H9 (cell line): ENCODE measurements at regions not wholly inside any gene's neighbourhood (a gene's known extent, or its start where the extent isn't known, plus 50 kb on each side); places are given as distances from the start of the nearest gene placed in this dataset.

Experiments used
- DNase-seq: peaks from one replicate; pipeline ENCODE4 v3.0.0-alpha.2; 2017
- H2AFZ ChIP-seq: one replicate; pipeline ENCODE4 v1.6.1; 2013; ENCODE audit warnings: mild to moderate bottlenecking, low read length, control low read depth, moderate library complexity
- H2AK5ac ChIP-seq: 2 replicates; pipeline ENCODE4 v1.6.1; 2013; ENCODE audit warnings: low read length, control low read depth, mixed read lengths; ENCODE audit not compliant: insufficient read length
- H2BK120ac ChIP-seq: one replicate; pipeline ENCODE4 v1.6.1; 2013; ENCODE audit warnings: low read depth, mild to moderate bottlenecking, low read length, control low read depth, inconsistent platforms; ENCODE audit not compliant: poor library complexity, severe bottlenecking
- H2BK12ac ChIP-seq: 2 replicates; pipeline ENCODE4 v1.6.1; 2013; ENCODE audit warnings: low read length, control low read depth, mixed read lengths, low read depth; ENCODE audit not compliant: insufficient read length
- H2BK15ac ChIP-seq: 2 replicates; pipeline ENCODE4 v1.6.1; 2013; ENCODE audit warnings: low read depth, low read length, control low read depth
- H2BK20ac ChIP-seq: one replicate; pipeline ENCODE4 v1.6.1; 2013; ENCODE audit warnings: low read depth, mild to moderate bottlenecking, low read length, control low read depth, inconsistent platforms; ENCODE audit not compliant: poor library complexity, severe bottlenecking
- H2BK5ac ChIP-seq: 2 replicates; pipeline ENCODE4 v1.6.1; 2013; ENCODE audit warnings: low read length, control low read depth, mixed read lengths; ENCODE audit not compliant: insufficient read length
- H3K14ac ChIP-seq: 2 replicates; pipeline ENCODE4 v1.6.1; 2013; ENCODE audit warnings: low read length, control low read depth; ENCODE audit not compliant: insufficient read depth
- H3K18ac ChIP-seq: 2 replicates; pipeline ENCODE4 v1.6.1; 2013; ENCODE audit warnings: low read depth, mild to moderate bottlenecking, mixed read lengths, low read length, control low read depth; ENCODE audit not compliant: insufficient read length
- H3K23ac ChIP-seq: 2 replicates; pipeline ENCODE4 v1.6.1; 2013; ENCODE audit warnings: low read length, control low read depth, mixed read lengths, low read depth; ENCODE audit not compliant: insufficient read length
- H3K23me2 ChIP-seq: 2 replicates; pipeline ENCODE4 v1.6.1; 2013; ENCODE audit warnings: low read depth, mild to moderate bottlenecking, mixed read lengths, low read length, control low read depth; ENCODE audit not compliant: insufficient read length, poor library complexity, severe bottlenecking
- H3K27ac ChIP-seq: 2 replicates; pipeline ENCODE4 v1.5.1; 2013; ENCODE audit warnings: low read length, control low read depth, mixed read lengths, low read depth; ENCODE audit not compliant: insufficient read length
- H3K27me3 ChIP-seq: 2 replicates; pipeline ENCODE4 v1.6.1; 2013; ENCODE audit warnings: low read length, control low read depth, inconsistent platforms; ENCODE audit not compliant: insufficient read depth
- H3K4ac ChIP-seq: 2 replicates; pipeline ENCODE4 v1.6.1; 2013; ENCODE audit warnings: low read depth, mild to moderate bottlenecking, control low read depth, inconsistent platforms, low read length, moderate library complexity
- H3K4me1 ChIP-seq: 2 replicates; pipeline ENCODE4 v1.6.1; 2013; ENCODE audit warnings: low read length, control low read depth, inconsistent platforms; ENCODE audit not compliant: insufficient read depth
- H3K4me2 ChIP-seq: 2 replicates; pipeline ENCODE4 v1.6.1; 2013; ENCODE audit warnings: low read length, control low read depth, mixed read lengths; ENCODE audit not compliant: insufficient read length, insufficient read depth
- H3K56ac ChIP-seq: 2 replicates; pipeline ENCODE4 v1.6.1; 2013; ENCODE audit warnings: low read depth, mild to moderate bottlenecking, mixed read lengths, low read length, control low read depth; ENCODE audit not compliant: insufficient read length
- H3K79me1 ChIP-seq: 2 replicates; pipeline ENCODE4 v1.6.1; 2013; ENCODE audit warnings: low read depth, mild to moderate bottlenecking, moderate library complexity, low read length, control low read depth, inconsistent platforms; ENCODE audit not compliant: insufficient read depth, poor library complexity, severe bottlenecking
- H3K79me2 ChIP-seq: 2 replicates; pipeline ENCODE4 v1.6.1; 2013; ENCODE audit warnings: low read length, control low read depth, inconsistent platforms; ENCODE audit not compliant: insufficient read depth
- H3K9ac ChIP-seq: 2 replicates; pipeline ENCODE4 v1.6.1; 2013; ENCODE audit warnings: low read length, control low read depth, mixed read lengths; ENCODE audit not compliant: insufficient read length; ENCODE audit errors: extremely low read depth
- H3K9me3 ChIP-seq: one replicate; pipeline ENCODE4 v1.6.1; 2013; ENCODE audit warnings: low read depth, low read length, inconsistent platforms; ENCODE audit not compliant: control insufficient read depth
- H3T11ph ChIP-seq: one replicate; pipeline ENCODE4 v1.6.1; 2013; ENCODE audit warnings: mild to moderate bottlenecking, low read length, control low read depth, inconsistent platforms
- H4K20me1 ChIP-seq: one replicate; pipeline ENCODE4 v1.6.1; 2013; ENCODE audit not compliant: control insufficient read depth, insufficient read length, insufficient read depth
- H4K5ac ChIP-seq: 2 replicates; pipeline ENCODE4 v1.6.1; 2013; ENCODE audit warnings: low read depth, mild to moderate bottlenecking, mixed read lengths, low read length, control low read depth; ENCODE audit not compliant: insufficient read length
- H4K8ac ChIP-seq: replicated peaks from 2 replicates; pipeline ENCODE4 v1.6.1; 2013; ENCODE audit warnings: low read length, control low read depth, mixed read lengths, low read depth; ENCODE audit not compliant: insufficient read length
- H4K91ac ChIP-seq: 2 replicates; pipeline ENCODE4 v1.6.1; 2013; ENCODE audit warnings: low read depth, mild to moderate bottlenecking, moderate library complexity, mixed read lengths, low read length, control low read depth; ENCODE audit not compliant: insufficient read length
- H3K27ac Mint-ChIP-seq, 3 experiments: 2 replicates in 2 of 3; 3 replicates in 1 of 3; pipeline ENCODE4 v1.8.0; 2020 to 2021; ENCODE audit warnings: mixed read lengths in 3 of 3, mild to moderate bottlenecking in 1 of 3, moderate library complexity in 1 of 3
- H3K27me3 Mint-ChIP-seq: 2 replicates; pipeline ENCODE4 v1.8.0; 2021; ENCODE audit warnings: low read depth, mild to moderate bottlenecking, moderate library complexity, mixed read lengths
- H3K36me3 Mint-ChIP-seq, 3 experiments: 2 replicates in 2 of 3; 3 replicates in 1 of 3; pipeline ENCODE4 v1.8.0; 2020 to 2021; ENCODE audit warnings: low read depth in 3 of 3, mixed read lengths in 3 of 3; ENCODE audit not compliant: insufficient read depth in 1 of 3
- H3K4me1 Mint-ChIP-seq, 2 experiments: 2 replicates each; pipeline ENCODE4 v1.8.0; 2020; ENCODE audit warnings: mixed read lengths in 2 of 2
- H3K4me3 Mint-ChIP-seq, 2 experiments: 2 replicates in 1 of 2; 3 replicates in 1 of 2; pipeline ENCODE4 v1.8.0; 2020 to 2021; ENCODE audit warnings: mild to moderate bottlenecking in 2 of 2, mixed read lengths in 2 of 2, moderate library complexity in 1 of 2
- H3K9me3 Mint-ChIP-seq, 2 experiments: 2 replicates in 1 of 2; 3 replicates in 1 of 2; pipeline ENCODE4 v1.8.0; 2020; ENCODE audit warnings: mild to moderate bottlenecking in 2 of 2, mixed read lengths in 2 of 2, moderate library complexity in 1 of 2
- CTCF ChIP-seq: fragments of 200-600 bp; sonication (generic); conservative IDR thresholded peaks from 3 replicates; pipeline ENCODE4 v1.8.0; 2021; ENCODE audit warnings: antibody characterized with exemption, mild to moderate bottlenecking
- WGBS: extraction: QIAGEN DNeasy Blood & Tissue Kit; methylation state at CpG from one replicate; pipeline ENCODE4 v1.1.7; 2013; ENCODE audit warnings: missing lambda C conversion rate, low lambda C conversion rate, mixed read lengths; ENCODE audit not compliant: insufficient read length; ENCODE audit errors: extremely low coverage; 5-methylcytosine and 5-hydroxymethylcytosine counted together

GRCh38 chr18:37666451-37666850 lies 100.9 kb upstream of the CELF4 start:
- H3K79me2 ChIP-seq: no peaks in the 10 kb centered on the region
- Mint-ChIP-seq H3K4me3 (no peak overlapping the region), H3K36me3 (no peaks in the 10 kb centered on the region), H3K4me1 (peaks cover 22 to 28% of the 10 kb centered on the region in 2 experiments), H3K9me3 (no peaks in the 10 kb centered on the region; a peak in 1 of 5 replicates), H3K27me3 (no peaks in the 10 kb centered on the region; the same call in none of the 2 replicates), H3K27ac (no peak overlapping the region)
- WGBS: no CpG with 5 or more reads among the region's 2 CpGs
- no peak overlapping the region for H3K27ac ChIP-seq
- H3T11ph ChIP-seq: no peak overlapping the region
- TF ChIP-seq CTCF: no peak
- no peak overlapping the region for H3K23ac ChIP-seq
- peaks cover 3% of the 10 kb centered on the region for H4K20me1 ChIP-seq
- H4K5ac ChIP-seq: no peak overlapping the region
- no peak overlapping the region for H2AK5ac ChIP-seq
- no peak overlapping the region for H4K8ac ChIP-seq
- H3K9me3 ChIP-seq: no peaks in the 10 kb centered on the region
- H3K56ac ChIP-seq: no peak overlapping the region
- no peak overlapping the region for H3K4me2 ChIP-seq
- H2BK15ac ChIP-seq: no peak overlapping the region
- H3K27me3 ChIP-seq: no peaks in the 10 kb centered on the region
- no peaks in the 10 kb centered on the region for H3K23me2 ChIP-seq
- no peak overlapping the region for H4K91ac ChIP-seq
- H2BK120ac ChIP-seq: no peak overlapping the region
- H2BK5ac ChIP-seq: no peak overlapping the region
- H3K79me1 ChIP-seq: no peaks in the 10 kb centered on the region
- DNase-seq: no peak
- H3K18ac ChIP-seq: no peak overlapping the region
- peaks cover 6% of the 10 kb centered on the region; the same call in 1 of the 2 replicates for H3K4me1 ChIP-seq
- no peak overlapping the region for H2BK20ac ChIP-seq
- H2AFZ ChIP-seq: no peak overlapping the region
- no peak overlapping the region for H3K9ac ChIP-seq
- no peak overlapping the region for H2BK12ac ChIP-seq
- H3K4ac ChIP-seq: no peak overlapping the region
- no peak overlapping the region for H3K14ac ChIP-seq
